ENCODE measurements at regions not wholly inside any gene's neighbourhood (a gene's known extent, or its start where the extent isn't known, plus 50 kb on each side); places are given as distances from the start of the nearest gene placed in this dataset.

- ChIA-PET CTCF (no interaction called here), POLR2A (no interaction called here)
- Mint-ChIP-seq H3K9me3 (peaks cover 9% of the 10 kb centered on the region), H3K36me3 (ENCODE audit: low read depth) (no peaks in the 10 kb centered on the region), H3K4me1 (no peaks in the 10 kb centered on the region), H3K27me3 (peaks cover 3% of the 10 kb centered on the region), H3K27ac (no peak overlapping the region), H3K4me3 (no peak overlapping the region)
- no peak for DNase-seq
These were observed 226.4 kb upstream of the PSMD7 start for GRCh38 chr16:74070237-74070636.

- Mint-ChIP-seq H3K4me1 (no peaks in the 10 kb centered on the region), H3K27ac (no peak overlapping the region), H3K27me3 (peaks cover 3% of the 10 kb centered on the region), H3K4me3 (no peak overlapping the region), H3K9me3 (no peaks in the 10 kb centered on the region), H3K36me3 (ENCODE audit: low read depth) (no peaks in the 10 kb centered on the region)
- CTCF ChIA-PET: no interaction called here
- POLR2A ChIA-PET: no interaction called here
- no peak for DNase-seq
These were observed 232.4 kb upstream of the PSMD7 start for GRCh38 chr16:74064120-74064735.

GRCh38 chr16:74053826-74054225 is 242.8 kb upstream of the PSMD7 start:
- ChIA-PET POLR2A (no interaction called here), CTCF (no interaction called here)
- no peaks in the 10 kb centered on the region for H3K27me3 Mint-ChIP-seq
- H3K4me3 Mint-ChIP-seq: no peak overlapping the region
- H3K27ac Mint-ChIP-seq: no peak overlapping the region
- no peaks in the 10 kb centered on the region for H3K36me3 Mint-ChIP-seq (ENCODE audit: low read depth)
- H3K4me1 Mint-ChIP-seq: peaks cover 1% of the 10 kb centered on the region
- peaks cover 4% of the 10 kb centered on the region for H3K9me3 Mint-ChIP-seq
- DNase-seq: no peak

- DNase-seq: no peak
- peaks cover 1% of the 10 kb centered on the region for H3K4me1 Mint-ChIP-seq
- peaks cover 4% of the 10 kb centered on the region for H3K9me3 Mint-ChIP-seq
- H3K27me3 Mint-ChIP-seq: no peaks in the 10 kb centered on the region
- H3K36me3 Mint-ChIP-seq (ENCODE audit: low read depth): no peaks in the 10 kb centered on the region
- no peak overlapping the region for H3K27ac Mint-ChIP-seq
- ChIA-PET CTCF (no interaction called here), POLR2A (no interaction called here)
- H3K4me3 Mint-ChIP-seq: no peak overlapping the region
These were observed 243.3 kb upstream of the PSMD7 start for GRCh38 chr16:74053312-74053711.

GRCh38 chr16:74052016-74052415 is 244.6 kb upstream of the PSMD7 start:
- peaks cover 1% of the 10 kb centered on the region for H3K4me1 Mint-ChIP-seq
- DNase-seq: no peak
- no peaks in the 10 kb centered on the region for H3K36me3 Mint-ChIP-seq (ENCODE audit: low read depth)
- ChIA-PET POLR2A (no interaction called here), CTCF (no interaction called here)
- no peaks in the 10 kb centered on the region for H3K27me3 Mint-ChIP-seq
- H3K4me3 Mint-ChIP-seq: no peak overlapping the region
- no peak overlapping the region for H3K27ac Mint-ChIP-seq
- H3K9me3 Mint-ChIP-seq: peaks cover 2% of the 10 kb centered on the region

- peaks cover 2% of the 10 kb centered on the region for H3K9me3 Mint-ChIP-seq
- H3K4me3 Mint-ChIP-seq: no peak overlapping the region
- ChIA-PET CTCF (no interaction called here), POLR2A (no interaction called here)
- H3K27ac Mint-ChIP-seq: no peak overlapping the region
- no peak for DNase-seq
- no peaks in the 10 kb centered on the region for H3K27me3 Mint-ChIP-seq
- H3K36me3 Mint-ChIP-seq (ENCODE audit: low read depth): no peaks in the 10 kb centered on the region
- peaks cover 1% of the 10 kb centered on the region for H3K4me1 Mint-ChIP-seq
These were observed 247.6 kb upstream of the PSMD7 start for GRCh38 chr16:74049027-74049426.

- no peak overlapping the region for H3K27ac Mint-ChIP-seq
- no peaks in the 10 kb centered on the region for H3K27me3 Mint-ChIP-seq
- H3K4me1 Mint-ChIP-seq: no peaks in the 10 kb centered on the region
- CTCF ChIA-PET: no interaction called here
- POLR2A ChIA-PET: no interaction called here
- peaks cover 2% of the 10 kb centered on the region for H3K9me3 Mint-ChIP-seq
- H3K36me3 Mint-ChIP-seq (ENCODE audit: low read depth): no peaks in the 10 kb centered on the region
- no peak for DNase-seq
- H3K4me3 Mint-ChIP-seq: no peak overlapping the region
These were observed 250.1 kb upstream of the PSMD7 start for GRCh38 chr16:74046524-74046923.

GRCh38 chr16:74045513-74045912 is 251.1 kb upstream of the PSMD7 start:
- Mint-ChIP-seq H3K9me3 (peaks cover 2% of the 10 kb centered on the region), H3K27me3 (no peaks in the 10 kb centered on the region), H3K36me3 (ENCODE audit: low read depth) (no peaks in the 10 kb centered on the region), H3K4me1 (no peaks in the 10 kb centered on the region), H3K4me3 (no peak overlapping the region), H3K27ac (no peak overlapping the region)
- ChIA-PET POLR2A (no interaction called here), CTCF (no interaction called here)
- no peak for DNase-seq

- POLR2A ChIA-PET: no interaction called here
- CTCF ChIA-PET: no interaction called here
- H3K36me3 Mint-ChIP-seq (ENCODE audit: low read depth): no peaks in the 10 kb centered on the region
These were observed 260.8 kb upstream of the PSMD7 start for GRCh38 chr16:74035816-74036215.

GRCh38 chr16:74034862-74035261 is 261.8 kb upstream of the PSMD7 start:
- Mint-ChIP-seq H3K27ac (no peak overlapping the region), H3K36me3 (ENCODE audit: low read depth) (no peaks in the 10 kb centered on the region), H3K9me3 (no peaks in the 10 kb centered on the region), H3K4me1 (no peaks in the 10 kb centered on the region), H3K27me3 (peaks cover 3% of the 10 kb centered on the region), H3K4me3 (no peak overlapping the region)
- DNase-seq: no peak
- POLR2A ChIA-PET: no interaction called here
- CTCF ChIA-PET: no interaction called here

More at GRCh38 chr16:74035816-74036215, 260.8 kb upstream of the PSMD7 start:
- H3K4me1 Mint-ChIP-seq: no peaks in the 10 kb centered on the region
- H3K9me3 Mint-ChIP-seq: no peaks in the 10 kb centered on the region
- no peak overlapping the region for H3K4me3 Mint-ChIP-seq
- peaks cover 3% of the 10 kb centered on the region for H3K27me3 Mint-ChIP-seq
- no peak for DNase-seq
- no peak overlapping the region for H3K27ac Mint-ChIP-seq

GRCh38 chr16:74034200-74034599 is 262.4 kb upstream of the PSMD7 start:
- H3K27ac Mint-ChIP-seq: no peak overlapping the region
- no peaks in the 10 kb centered on the region for H3K9me3 Mint-ChIP-seq
- H3K4me3 Mint-ChIP-seq: no peak overlapping the region
- peaks cover 3% of the 10 kb centered on the region for H3K27me3 Mint-ChIP-seq
- ChIA-PET POLR2A (no interaction called here), CTCF (no interaction called here)
- no peaks in the 10 kb centered on the region for H3K36me3 Mint-ChIP-seq (ENCODE audit: low read depth)
- DNase-seq: no peak
- no peaks in the 10 kb centered on the region for H3K4me1 Mint-ChIP-seq

- H3K36me3 Mint-ChIP-seq (ENCODE audit: low read depth): no peaks in the 10 kb centered on the region
- H3K4me1 Mint-ChIP-seq: no peaks in the 10 kb centered on the region
- no peak overlapping the region for H3K4me3 Mint-ChIP-seq
- no peak overlapping the region for H3K27ac Mint-ChIP-seq
- ChIA-PET POLR2A (no interaction called here), CTCF (no interaction called here)
- H3K9me3 Mint-ChIP-seq: no peaks in the 10 kb centered on the region
- peaks cover 3% of the 10 kb centered on the region for H3K27me3 Mint-ChIP-seq
- DNase-seq: no peak
These were observed 263.1 kb upstream of the PSMD7 start for GRCh38 chr16:74033441-74033995.

- Mint-ChIP-seq H3K9me3 (no peaks in the 10 kb centered on the region), H3K27ac (no peak overlapping the region), H3K4me3 (no peak overlapping the region), H3K36me3 (ENCODE audit: low read depth) (no peaks in the 10 kb centered on the region), H3K27me3 (peaks cover 3% of the 10 kb centered on the region), H3K4me1 (no peaks in the 10 kb centered on the region)
- ChIA-PET POLR2A (no interaction called here), CTCF (no interaction called here)
- DNase-seq: no peak
These were observed 265.1 kb upstream of the PSMD7 start for GRCh38 chr16:74031551-74031950.

GRCh38 chr16:74030000-74030706 is 266.5 kb upstream of the PSMD7 start:
- no peaks in the 10 kb centered on the region for H3K4me1 Mint-ChIP-seq
- H3K4me3 Mint-ChIP-seq: no peak overlapping the region
- peaks cover 3% of the 10 kb centered on the region for H3K27me3 Mint-ChIP-seq
- no peak for DNase-seq
- no peaks in the 10 kb centered on the region for H3K36me3 Mint-ChIP-seq (ENCODE audit: low read depth)
- ChIA-PET POLR2A (no interaction called here), CTCF (no interaction called here)
- no peaks in the 10 kb centered on the region for H3K9me3 Mint-ChIP-seq
- no peak overlapping the region for H3K27ac Mint-ChIP-seq

Measured in activated CD4-positive, alpha-beta memory T cell treated with anti-CD3 and anti-CD28 coated beads, Interleukin-2, amount 10 ng/mL, durations not matched to agents 7 days and 5 days (primary cell).